NCI-H146 treated with DMSO at 0.1 percent for 48 hours (cell line): ENCODE measurements at regions not wholly inside any gene's neighbourhood (a gene's known extent, or its start where the extent isn't known, plus 50 kb on each side); places are given as distances from the start of the nearest gene placed in this dataset.
A peak's percentile ranks its signal among the peaks of the same experiment; 100 is the strongest.

Experiments used
- DNase-seq: peaks from one replicate; lab custom pipeline; 2025; ENCODE audit not compliant: unreplicated experiment; lab: John Stamatoyannopoulos, UW

- no peak for DNase-seq
These were observed 105.5 kb downstream of the LYPLAL1 start for GRCh38 chr1:219279017-219279770.

DNA sequence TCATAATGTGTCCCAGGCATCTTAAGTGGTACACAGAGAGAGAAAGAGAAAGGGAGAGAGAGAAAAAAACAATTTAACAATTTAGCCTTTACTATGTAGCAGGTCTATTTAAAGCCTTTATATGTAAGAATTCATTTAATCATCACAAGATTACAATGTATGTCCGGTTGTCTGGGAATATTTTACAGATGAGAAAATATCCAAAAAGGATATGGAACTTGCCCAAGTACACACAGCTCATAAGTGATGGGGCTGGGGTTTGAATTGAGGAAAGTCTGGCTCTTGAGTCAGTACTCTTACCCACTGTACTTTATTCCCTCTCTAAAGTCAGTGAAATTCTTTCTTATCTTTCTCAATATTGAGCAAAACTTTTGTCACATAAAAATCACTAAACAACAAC, 104.6 kb downstream of the LYPLAL1 start:
- DNase-seq, result no peak

DNA sequence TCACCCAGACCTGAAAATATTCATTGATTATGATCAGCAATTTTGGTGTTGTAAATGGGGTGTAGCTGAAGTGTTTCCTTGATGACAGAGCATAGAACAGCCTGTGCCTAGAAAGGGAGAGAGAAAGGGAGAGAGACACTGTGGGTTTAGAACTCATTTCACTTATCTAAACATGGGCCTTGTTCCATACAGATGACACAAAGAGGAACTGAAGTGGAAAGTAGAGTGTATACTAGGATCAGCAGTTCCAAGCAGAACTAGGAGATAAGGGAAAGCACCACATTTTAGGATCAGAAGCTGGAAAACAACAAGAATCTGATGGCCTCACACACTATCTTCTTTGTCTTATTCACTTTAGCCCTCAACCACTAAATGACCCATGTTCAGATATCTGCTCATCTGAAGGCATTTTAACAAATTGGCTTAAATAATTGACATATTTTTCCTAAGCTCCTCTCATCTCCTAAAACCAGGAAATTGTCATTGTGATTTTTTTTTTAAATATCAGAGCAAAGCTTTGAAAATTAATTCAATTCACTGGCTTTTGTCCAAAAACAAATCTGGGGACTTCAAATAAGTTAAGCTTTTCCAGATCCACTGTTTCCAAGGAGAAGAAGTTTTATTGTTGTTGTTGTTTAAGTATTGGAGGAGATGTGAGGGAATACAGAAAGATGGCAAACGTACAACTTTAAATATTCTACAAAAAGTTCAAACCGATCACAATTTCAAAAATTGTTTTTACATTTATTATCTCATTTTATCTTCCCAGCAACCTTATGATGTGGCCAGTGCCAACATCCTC, 103.8 kb downstream of the LYPLAL1 start:
- DNase-seq, result no peak

- DNase-seq, result no peak
These were observed 102.5 kb downstream of the LYPLAL1 start for GRCh38 chr1:219276049-219276738.

GRCh38 chr1:219273088-219273686, 99.5 kb downstream of the LYPLAL1 start:
- no peak for DNase-seq

DNA sequence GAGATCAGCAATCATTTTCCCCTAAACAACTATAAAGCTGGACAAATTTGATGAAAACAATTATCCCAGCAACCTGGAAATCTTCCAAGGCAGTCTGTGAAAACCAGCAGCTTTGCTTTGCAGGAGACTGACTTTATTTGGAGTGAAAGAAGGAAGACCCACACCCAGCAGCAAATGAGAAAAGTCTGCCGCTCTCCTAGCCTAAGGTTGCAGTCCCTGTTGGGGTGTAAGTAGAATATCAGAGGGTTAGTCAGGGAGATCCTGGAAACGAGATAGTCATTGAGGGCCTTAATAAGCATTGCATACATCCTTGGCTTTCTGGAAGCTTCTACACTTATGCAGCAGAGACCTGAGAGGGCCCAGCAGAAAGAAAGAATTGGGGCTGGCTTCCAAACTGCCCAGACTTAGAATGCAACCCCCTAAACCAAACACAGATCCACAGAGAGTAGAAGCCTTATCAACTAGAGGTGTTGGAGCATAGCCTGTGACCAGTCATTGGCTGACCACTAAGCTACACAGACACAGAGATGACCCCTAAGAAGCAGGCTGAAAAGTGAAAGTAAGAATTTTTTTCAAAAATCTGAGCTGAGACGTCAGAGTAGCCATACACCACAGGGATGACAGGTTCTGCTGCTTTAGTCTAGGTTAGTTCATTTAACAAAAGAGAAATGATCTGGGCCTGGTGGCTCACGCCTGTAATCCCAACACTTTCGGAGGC, 98.3 kb downstream of the LYPLAL1 start:
- DNase-seq, result no peak

DNA sequence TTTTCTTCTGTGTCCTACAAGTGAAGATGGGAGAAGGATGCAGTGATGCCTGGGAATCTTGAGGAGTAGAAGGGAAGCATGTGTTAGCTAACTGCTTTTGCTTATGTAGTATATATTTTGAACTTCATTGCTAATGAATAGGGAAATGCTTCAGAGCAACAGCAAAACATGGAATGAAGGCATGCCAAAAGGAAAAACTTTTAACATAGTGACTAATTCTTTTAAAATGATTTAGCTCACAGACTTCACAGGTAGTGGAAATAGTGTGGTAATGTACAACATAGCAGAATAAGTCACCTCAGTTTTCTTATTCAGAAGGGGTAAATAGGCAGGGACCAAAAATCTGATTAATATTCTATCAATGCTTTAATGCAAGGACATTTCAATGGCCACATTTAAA, 95.5 kb downstream of the LYPLAL1 start:
- DNase-seq, result no peak

GRCh38 chr1:219266524-219266923, 92.8 kb downstream of the LYPLAL1 start:
- no peak for DNase-seq

GRCh38 chr1:219265026-219265515, 91.4 kb downstream of the LYPLAL1 start:
- peak; percentile 63 for DNase-seq

- peak; percentile 78 for DNase-seq
These were observed 90.9 kb downstream of the LYPLAL1 start for GRCh38 chr1:219264561-219264960.
